ENCODE measurements at regions not wholly inside any gene's neighbourhood (a gene's known extent, or its start where the extent isn't known, plus 50 kb on each side); places are given as distances from the start of the nearest gene placed in this dataset.

GRCh38 chr4:127140306-127140705, 492.5 kb upstream of the INTU start:
- Histone ChIP-seq H3K9ac (ENCODE audit: insufficient read depth, low read depth, low read length) (no peak overlapping the region), H3K27ac (ENCODE audit: extremely low read length, insufficient read depth, low read length) (no peak overlapping the region), H3K4me2 (ENCODE audit: low read depth, low read length) (no peak overlapping the region), H3K4me1 (ENCODE audit: insufficient read depth, low read length) (no peaks in the 10 kb centered on the region), H4K20me1 (ENCODE audit: insufficient read depth, low read length) (no peaks in the 10 kb centered on the region), H3K9me3 (ENCODE audit: low read length) (no peaks in the 10 kb centered on the region), H3K27me3 (ENCODE audit: control insufficient read depth in 1 of 2, insufficient read depth in 2 of 2, low read length in 2 of 2) (no peaks in the 10 kb centered on the region; a peak in 1 of 5 replicates), H3K79me2 (ENCODE audit: insufficient read depth, low read length) (no peaks in the 10 kb centered on the region), H3K36me3 (replicated peaks in 1 of 2; ENCODE audit: control insufficient read depth in 1 of 2, insufficient read depth in 2 of 2, low read length in 2 of 2) (no peaks in the 10 kb centered on the region), H3K4me3 (replicated peaks in 1 of 3; ENCODE audit: insufficient read depth in 1 of 3, low read depth in 2 of 3, low read length in 3 of 3) (no peak overlapping the region), H2AFZ (ENCODE audit: low read length) (no peak overlapping the region)
- in situ Hi-C loops (cut with HindIII; ENCODE audit: extremely low pct_ligation_motif_present, low pct_unique_long_range_greater_than_20kb): no loop called here
- ChIA-PET POLR2A (no interaction called here), CTCF (ENCODE audit: low intra/inter-chr PET ratio, low total read pairs) (no interaction called here)
- no TSS peak for BruUV-seq (replicated peaks)
- FAIRE-seq: no peak
- DNase-seq (ENCODE audit: low spot score): no peak
- no peak for ATAC-seq
- TF ChIP-seq NPAS2 (CRISPR knock-in tag; IDR thresholded peaks at IDR 0.05; ENCODE audit: borderline replicate concordance) (no peak), RAD21 (CRISPR knock-in tag; IDR thresholded peaks at IDR 0.05) (no peak)
- intact Hi-C loops (cut with micrococcal nuclease; ENCODE audit: unreplicated experiment): no loop called here
- 1% methylated on average over 3 of the region's 3 CpGs for WGBS (ENCODE audit: low lambda C conversion rate)

DNA sequence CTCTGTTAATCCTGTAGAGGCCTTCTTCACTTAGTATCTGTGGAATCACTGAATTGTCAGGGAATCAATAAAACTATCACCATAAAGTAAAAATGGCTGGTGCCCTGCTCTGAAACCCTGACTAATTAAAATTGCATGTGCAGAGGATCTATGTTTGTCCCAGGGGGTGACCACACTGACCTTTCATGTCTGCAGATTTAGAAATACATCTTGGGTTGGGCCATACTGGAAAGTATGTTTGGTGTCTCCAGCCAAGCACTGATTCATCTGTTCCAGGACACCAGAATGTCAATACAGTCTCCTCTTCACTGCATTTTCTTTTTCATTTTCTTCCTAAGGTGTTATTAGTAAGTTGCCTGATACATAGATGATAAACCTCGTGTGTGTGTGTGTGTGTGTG, 490.9 kb upstream of the INTU start:
- H3K4me3 ChIP-seq (replicated peaks in 1 of 3; ENCODE audit: insufficient read depth in 1 of 3, low read depth in 2 of 3, low read length in 3 of 3): no peak overlapping the region
- DNase-seq (ENCODE audit: low spot score) (no peak), ATAC-seq (no peak), FAIRE-seq (no peak)
- WGBS (ENCODE audit: low lambda C conversion rate): 0% methylated on average over 1 of the region's 1 CpG
- CTCF ChIA-PET (ENCODE audit: low intra/inter-chr PET ratio, low total read pairs): no interaction called here
- POLR2A ChIA-PET: no interaction called here
- no peaks in the 10 kb centered on the region for H3K9me3 ChIP-seq (ENCODE audit: low read length)
- H3K36me3 ChIP-seq (replicated peaks in 1 of 2; ENCODE audit: control insufficient read depth in 1 of 2, insufficient read depth in 2 of 2, low read length in 2 of 2): no peaks in the 10 kb centered on the region
- H4K20me1 ChIP-seq (ENCODE audit: insufficient read depth, low read length): no peaks in the 10 kb centered on the region
- no peak overlapping the region for H3K27ac ChIP-seq (ENCODE audit: extremely low read length, insufficient read depth, low read length)
- in situ Hi-C loops (cut with HindIII; ENCODE audit: extremely low pct_ligation_motif_present, low pct_unique_long_range_greater_than_20kb): no loop called here
- no peak overlapping the region for H3K9ac ChIP-seq (ENCODE audit: insufficient read depth, low read depth, low read length)
- TF ChIP-seq KIAA2018 (CRISPR knock-in tag; IDR thresholded peaks at IDR 0.05; ENCODE audit: borderline replicate concordance) (no peak), HNRNPL (IDR thresholded peaks at IDR 0.05; ENCODE audit: low read depth, low read length) (no peak), HOXD1 (CRISPR knock-in tag; IDR thresholded peaks at IDR 0.05) (no peak), SMAD1 (CRISPR knock-in tag; IDR thresholded peaks at IDR 0.05; ENCODE audit: borderline replicate concordance, low read depth) (no peak), HDAC6 (IDR thresholded peaks at IDR 0.05; ENCODE audit: low read depth, low read length) (no peak), ZNF775 (CRISPR knock-in tag; IDR thresholded peaks at IDR 0.05; ENCODE audit: borderline replicate concordance) (no peak), ZNF274 (CRISPR knock-in tag; IDR thresholded peaks at IDR 0.05) (no peak)
- no peaks in the 10 kb centered on the region; a peak in 1 of 5 replicates for H3K27me3 ChIP-seq (ENCODE audit: control insufficient read depth in 1 of 2, insufficient read depth in 2 of 2, low read length in 2 of 2)
- H3K4me2 ChIP-seq (ENCODE audit: low read depth, low read length): no peak overlapping the region
- intact Hi-C loops (cut with micrococcal nuclease; ENCODE audit: unreplicated experiment): no loop called here
- BruUV-seq (replicated peaks): no TSS peak
- H2AFZ ChIP-seq (ENCODE audit: low read length): no peak overlapping the region
- no peaks in the 10 kb centered on the region for H3K79me2 ChIP-seq (ENCODE audit: insufficient read depth, low read length)
- H3K4me1 ChIP-seq (ENCODE audit: insufficient read depth, low read length): no peaks in the 10 kb centered on the region
